ENCODE measurements at regions not wholly inside any gene's neighbourhood (a gene's known extent, or its start where the extent isn't known, plus 50 kb on each side); places are given as distances from the start of the nearest gene placed in this dataset.

GRCh38 chr3:13194285-13195209 is 121.3 kb upstream of the IQSEC1 start:
- TF ChIP-seq POLR2A (IDR thresholded peaks at IDR 0.05; ENCODE audit: low read length) (no peak), GATA1 (IDR thresholded peaks at IDR 0.05; ENCODE audit: low read depth, low read length) (no peak)
